Vagina (tissue), 2 donors: ENCODE measurements at regions not wholly inside any gene's neighbourhood (a gene's known extent, or its start where the extent isn't known, plus 50 kb on each side); places are given as distances from the start of the nearest gene placed in this dataset.

Experiments used
- CTCF ChIP-seq, 3 experiments: fragments of 450-650 bp in 2 of 3; fragments of 200-600 bp in 1 of 3; sonication (generic) in 1 of 3; IDR thresholded peaks; one replicate each; pipeline ENCODE4 v1.5.1; 2017 to 2019; ENCODE audit warnings: antibody characterized with exemption in 3 of 3, mild to moderate bottlenecking in 2 of 3, moderate library complexity in 2 of 3
- POLR2AphosphoS5 ChIP-seq, 2 donors: sonication (generic); formaldehyde crosslinking; IDR thresholded peaks; one replicate each; pipeline ENCODE4 v1.9.0; 2017; ENCODE audit warnings: antibody characterized with exemption in 2 of 2, mild to moderate bottlenecking in 2 of 2, low read depth in 1 of 2; ENCODE audit not compliant: insufficient read depth in 1 of 2

- TF ChIP-seq CTCF (IDR thresholded peaks at IDR 0.05), result no peak
- no peak for TF ChIP-seq POLR2AphosphoS5 (IDR thresholded peaks at IDR 0.05; ENCODE audit: insufficient read depth in 1 of 2, low read depth in 1 of 2)
Observed at GRCh38 chr4:35102066-35102465, 1142.2 kb downstream of the ARAP2 start.
